ENCODE measurements at regions not wholly inside any gene's neighbourhood (a gene's known extent, or its start where the extent isn't known, plus 50 kb on each side); places are given as distances from the start of the nearest gene placed in this dataset.

GRCh38 chr9:105954517-105954916 is 260.2 kb downstream of the TMEM38B start:
- Histone ChIP-seq H3K4me2 (ENCODE audit: low read length) (no peak overlapping the region), H3K9me2 (ENCODE audit: insufficient read depth, low read length) (no peaks in the 10 kb centered on the region), H3K36me3 (ENCODE audit: insufficient read depth, low read length) (no peaks in the 10 kb centered on the region), H3K79me2 (ENCODE audit: insufficient read depth, low read depth, low read length) (no peaks in the 10 kb centered on the region), H3K9me3 (ENCODE audit: low read length) (no peaks in the 10 kb centered on the region), H2AFZ (ENCODE audit: low read length) (no peak overlapping the region), H3K4me1 (ENCODE audit: insufficient read depth, low read length, poor library complexity, severe bottlenecking) (no peaks in the 10 kb centered on the region), H3K27ac (ENCODE audit: low read depth, low read length, poor library complexity, severe bottlenecking) (no peak overlapping the region), H3K4me3 (ENCODE audit: low read depth, low read length, poor library complexity, severe bottlenecking) (no peak overlapping the region), H4K20me1 (ENCODE audit: insufficient read depth, low read length) (no peaks in the 10 kb centered on the region)
- intact Hi-C loops (cut with micrococcal nuclease; ENCODE audit: unreplicated experiment) = no loop called here
- CTCF ChIA-PET (ENCODE audit: unreplicated experiment) = no interaction called here
- no peak for DNase-seq (ENCODE audit: low spot score)
- no TSS peak for BruUV-seq (replicated peaks)
- POLR2A ChIA-PET = interaction anchor here (0.7 kb wide), 1 partner anchor 54 kb away, joined by 3 read pairs; no protein-coding TSS in a partner anchor
- TF ChIP-seq CTCF (conservative IDR thresholded peaks at IDR 0.05; ENCODE audit: low read length) (no peak), EZH2phosphoT487 (IDR thresholded peaks at IDR 0.05; ENCODE audit: borderline replicate concordance, low read depth, low read length) (no peak)

- H3K9me3 ChIP-seq (ENCODE audit: low read length) = no peaks in the 10 kb centered on the region
- H3K27ac ChIP-seq (ENCODE audit: low read depth, low read length, poor library complexity, severe bottlenecking) = no peak overlapping the region
- TF ChIP-seq EZH2phosphoT487 (IDR thresholded peaks at IDR 0.05; ENCODE audit: borderline replicate concordance, low read depth, low read length) (no peak), CTCF (conservative IDR thresholded peaks at IDR 0.05; ENCODE audit: low read length) (no peak)
- H3K36me3 ChIP-seq (ENCODE audit: insufficient read depth, low read length) = no peaks in the 10 kb centered on the region
- no peak overlapping the region for H3K4me2 ChIP-seq (ENCODE audit: low read length)
- intact Hi-C loops (cut with micrococcal nuclease; ENCODE audit: unreplicated experiment) = no loop called here
- no peaks in the 10 kb centered on the region for H3K79me2 ChIP-seq (ENCODE audit: insufficient read depth, low read depth, low read length)
- no peaks in the 10 kb centered on the region for H3K4me1 ChIP-seq (ENCODE audit: insufficient read depth, low read length, poor library complexity, severe bottlenecking)
- no peaks in the 10 kb centered on the region for H4K20me1 ChIP-seq (ENCODE audit: insufficient read depth, low read length)
- H3K9me2 ChIP-seq (ENCODE audit: insufficient read depth, low read length) = no peaks in the 10 kb centered on the region
- ChIA-PET POLR2A (interaction anchor here (0.7 kb wide), 2 partner anchors 10 to 15 kb away, joined by 3 to 5 read pairs; no protein-coding TSS in a partner anchor), CTCF (ENCODE audit: unreplicated experiment) (no interaction called here)
- no peak for DNase-seq (ENCODE audit: low spot score)
- no peak overlapping the region for H3K4me3 ChIP-seq (ENCODE audit: low read depth, low read length, poor library complexity, severe bottlenecking)
- no peak overlapping the region for H2AFZ ChIP-seq (ENCODE audit: low read length)
- BruUV-seq (replicated peaks) = no TSS peak
Measured at GRCh38 chr9:105957830-105958229, 263.5 kb downstream of the TMEM38B start.

- CTCF ChIA-PET (ENCODE audit: unreplicated experiment) = no interaction called here
- TF ChIP-seq CTCF (conservative IDR thresholded peaks at IDR 0.05; ENCODE audit: low read length) = no peak
- no peak for TF ChIP-seq EZH2phosphoT487 (IDR thresholded peaks at IDR 0.05; ENCODE audit: borderline replicate concordance, low read depth, low read length)
- no peak overlapping the region for H2AFZ ChIP-seq (ENCODE audit: low read length)
- no peaks in the 10 kb centered on the region for H3K36me3 ChIP-seq (ENCODE audit: insufficient read depth, low read length)
- POLR2A ChIA-PET = interaction anchor here (0.7 kb wide), 1 partner anchor 26 kb away, joined by 5 read pairs; no protein-coding TSS in a partner anchor
- no peaks in the 10 kb centered on the region for H3K9me2 ChIP-seq (ENCODE audit: insufficient read depth, low read length)
- H3K4me1 ChIP-seq (ENCODE audit: insufficient read depth, low read length, poor library complexity, severe bottlenecking) = no peaks in the 10 kb centered on the region
- H3K4me2 ChIP-seq (ENCODE audit: low read length) = no peak overlapping the region
- no peaks in the 10 kb centered on the region for H4K20me1 ChIP-seq (ENCODE audit: insufficient read depth, low read length)
- no peak overlapping the region for H3K27ac ChIP-seq (ENCODE audit: low read depth, low read length, poor library complexity, severe bottlenecking)
- intact Hi-C loops (cut with micrococcal nuclease; ENCODE audit: unreplicated experiment) = no loop called here
- no peaks in the 10 kb centered on the region for H3K79me2 ChIP-seq (ENCODE audit: insufficient read depth, low read depth, low read length)
- DNase-seq (ENCODE audit: low spot score) = no peak
- no peak overlapping the region for H3K4me3 ChIP-seq (ENCODE audit: low read depth, low read length, poor library complexity, severe bottlenecking)
- BruUV-seq (replicated peaks) = no TSS peak
- no peaks in the 10 kb centered on the region for H3K9me3 ChIP-seq (ENCODE audit: low read length)
Measured at GRCh38 chr9:105958587-105958986, 264.2 kb downstream of the TMEM38B start.
